ENCODE measurements at regions not wholly inside any gene's neighbourhood (a gene's known extent, or its start where the extent isn't known, plus 50 kb on each side); places are given as distances from the start of the nearest gene placed in this dataset.

DNA sequence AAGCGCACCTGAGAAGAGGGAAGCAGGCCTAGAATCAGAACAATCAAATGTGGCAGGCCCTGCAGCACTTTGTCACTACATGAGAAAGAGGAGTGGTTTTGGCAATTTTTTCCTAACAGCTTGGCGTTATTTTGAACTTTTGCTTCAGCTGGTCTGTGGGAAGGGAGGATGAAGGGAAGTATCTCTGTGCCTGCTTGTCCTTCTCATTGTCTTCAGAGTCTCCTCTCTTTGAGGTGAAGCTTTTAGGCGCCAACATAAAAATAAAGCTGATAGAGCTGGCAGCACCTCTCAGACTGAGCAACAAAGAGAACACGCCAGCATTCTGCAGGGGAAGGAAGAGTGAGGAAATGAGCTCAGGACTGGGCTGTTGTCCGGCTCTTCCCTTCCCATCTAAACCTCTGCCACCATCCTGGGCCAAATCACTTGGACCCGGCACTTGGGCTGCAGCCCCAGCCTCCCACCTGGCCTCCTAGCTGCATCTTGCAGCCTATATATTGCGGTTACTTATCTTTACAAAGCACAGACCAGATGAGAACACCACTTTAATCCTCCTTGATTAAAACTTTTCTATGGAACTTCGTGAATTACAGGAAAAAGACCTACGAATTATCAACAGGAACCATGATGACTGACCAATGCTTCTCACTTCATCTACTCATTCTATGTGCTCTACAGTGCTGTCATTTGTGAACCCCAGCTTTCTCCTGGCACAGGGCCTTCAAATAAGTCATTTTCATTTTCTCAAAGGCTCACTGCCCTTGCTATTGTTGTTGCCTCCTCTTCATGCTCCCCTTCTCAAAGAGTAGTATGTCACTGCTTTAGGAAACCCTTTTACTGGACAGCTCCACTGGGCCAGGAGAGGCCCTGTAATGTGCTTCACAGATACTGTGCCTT is 476.4 kb upstream of the HS3ST1 start:
- CTCF ChIA-PET, result no interaction called here
- no TSS peak for BruUV-seq (replicated peaks)

DNA sequence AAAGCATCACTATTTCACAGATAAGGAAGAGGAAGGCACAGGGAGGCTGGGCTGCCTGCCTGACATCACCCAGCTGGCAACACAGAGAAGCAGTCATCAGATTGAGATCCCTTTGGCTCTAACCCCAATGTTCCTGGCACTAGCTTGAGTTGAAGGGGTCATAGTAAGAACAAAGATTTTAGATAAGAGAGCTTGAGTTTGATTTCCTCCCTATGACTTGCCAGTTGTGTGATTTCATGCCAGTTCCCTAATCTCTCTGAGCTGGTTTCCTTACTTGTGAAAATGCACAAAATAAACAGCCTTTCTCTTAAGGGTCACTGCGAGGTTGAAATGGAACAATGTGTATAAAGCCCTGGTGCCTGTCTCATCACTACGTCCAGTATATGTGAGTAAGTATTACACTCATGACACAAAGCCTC is 475.4 kb upstream of the HS3ST1 start:
- no peak overlapping the region for H2AFZ ChIP-seq
- no peak overlapping the region for H3K4me3 ChIP-seq
- no peaks in the 10 kb centered on the region for H4K20me1 ChIP-seq (ENCODE audit: insufficient read depth)
- no peak overlapping the region for H3K27ac ChIP-seq
- POLR2A ChIA-PET (ENCODE audit: unreplicated experiment), result no interaction called here
- H3F3A ChIP-seq (ENCODE audit: insufficient read depth, low read depth), result no peaks in the 10 kb centered on the region
- H3K79me2 ChIP-seq (ENCODE audit: low read depth), result no peaks in the 10 kb centered on the region
- CTCF ChIA-PET, result no interaction called here
- H3K9me3 ChIP-seq (ENCODE audit: insufficient read depth, low read depth), result no peaks in the 10 kb centered on the region
- no peaks in the 10 kb centered on the region for H3K4me1 ChIP-seq (replicated peaks; ENCODE audit: insufficient read depth)
- no peaks in the 10 kb centered on the region for H3K36me3 ChIP-seq (ENCODE audit: low read depth)
- no peaks in the 10 kb centered on the region for H3K27me3 ChIP-seq (ENCODE audit: insufficient read depth, low read depth)
- no peak overlapping the region for H3K4me2 ChIP-seq
- TF ChIP-seq, protein P1, sequence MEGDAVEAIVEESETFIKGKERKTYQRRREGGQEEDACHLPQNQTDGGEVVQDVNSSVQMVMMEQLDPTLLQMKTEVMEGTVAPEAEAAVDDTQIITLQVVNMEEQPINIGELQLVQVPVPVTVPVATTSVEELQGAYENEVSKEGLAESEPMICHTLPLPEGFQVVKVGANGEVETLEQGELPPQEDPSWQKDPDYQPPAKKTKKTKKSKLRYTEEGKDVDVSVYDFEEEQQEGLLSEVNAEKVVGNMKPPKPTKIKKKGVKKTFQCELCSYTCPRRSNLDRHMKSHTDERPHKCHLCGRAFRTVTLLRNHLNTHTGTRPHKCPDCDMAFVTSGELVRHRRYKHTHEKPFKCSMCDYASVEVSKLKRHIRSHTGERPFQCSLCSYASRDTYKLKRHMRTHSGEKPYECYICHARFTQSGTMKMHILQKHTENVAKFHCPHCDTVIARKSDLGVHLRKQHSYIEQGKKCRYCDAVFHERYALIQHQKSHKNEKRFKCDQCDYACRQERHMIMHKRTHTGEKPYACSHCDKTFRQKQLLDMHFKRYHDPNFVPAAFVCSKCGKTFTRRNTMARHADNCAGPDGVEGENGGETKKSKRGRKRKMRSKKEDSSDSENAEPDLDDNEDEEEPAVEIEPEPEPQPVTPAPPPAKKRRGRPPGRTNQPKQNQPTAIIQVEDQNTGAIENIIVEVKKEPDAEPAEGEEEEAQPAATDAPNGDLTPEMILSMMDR (conservative IDR thresholded peaks at IDR 0.05), result no peak
- TF ChIP-seq EZH2 (IDR thresholded peaks at IDR 0.05; ENCODE audit: low read depth), result no peak
- intact Hi-C loops (cut with micrococcal nuclease; ENCODE audit: unreplicated experiment), result no loop called here
- no peak for DNase-seq
- no TSS peak for BruUV-seq (replicated peaks)
- no peaks in the 10 kb centered on the region for H3K9me2 ChIP-seq (ENCODE audit: insufficient read depth)

More for the DNA sequence above, 476.4 kb upstream of the HS3ST1 start:
- no peaks in the 10 kb centered on the region for H4K20me1 ChIP-seq (ENCODE audit: insufficient read depth)
- TF ChIP-seq, protein P1 (conservative IDR thresholded peaks at IDR 0.05), result no peak
- no peak for TF ChIP-seq EZH2 (IDR thresholded peaks at IDR 0.05; ENCODE audit: low read depth)
- H2AFZ ChIP-seq, result no peak overlapping the region
- H3K4me3 ChIP-seq, result no peak overlapping the region
- no peaks in the 10 kb centered on the region for H3K9me2 ChIP-seq (ENCODE audit: insufficient read depth)
- no peaks in the 10 kb centered on the region for H3K79me2 ChIP-seq (ENCODE audit: low read depth)
- no peaks in the 10 kb centered on the region for H3K36me3 ChIP-seq (ENCODE audit: low read depth)
- no peaks in the 10 kb centered on the region for H3K27me3 ChIP-seq (ENCODE audit: insufficient read depth, low read depth)
- H3K27ac ChIP-seq, result no peak overlapping the region
- no peak for DNase-seq
- no peaks in the 10 kb centered on the region for H3K4me1 ChIP-seq (replicated peaks; ENCODE audit: insufficient read depth)
- H3F3A ChIP-seq (ENCODE audit: insufficient read depth, low read depth), result no peaks in the 10 kb centered on the region
- intact Hi-C loops (cut with micrococcal nuclease; ENCODE audit: unreplicated experiment), result no loop called here
- no peaks in the 10 kb centered on the region for H3K9me3 ChIP-seq (ENCODE audit: insufficient read depth, low read depth)
- H3K4me2 ChIP-seq, result no peak overlapping the region
- POLR2A ChIA-PET (ENCODE audit: unreplicated experiment), result no interaction called here

DNA sequence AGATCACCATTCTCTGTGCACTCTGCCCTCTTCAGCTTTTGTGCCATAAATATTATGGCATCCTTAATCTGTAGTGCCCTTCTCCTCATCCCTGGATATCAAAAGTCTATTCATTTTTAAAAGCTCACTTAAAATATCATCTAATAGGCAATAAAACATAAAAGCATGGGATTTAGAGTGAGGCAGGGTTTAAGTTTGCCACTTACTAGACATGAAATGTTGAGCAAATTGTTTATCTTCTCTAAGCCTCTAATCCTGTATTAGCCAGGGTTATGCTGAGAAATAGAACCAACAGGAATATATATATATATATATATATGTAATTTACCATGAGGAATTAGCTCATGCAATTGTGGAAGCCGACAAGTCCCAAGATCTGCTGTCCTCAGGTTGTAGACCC is 472.4 kb upstream of the HS3ST1 start:
- no peak overlapping the region for H2AFZ ChIP-seq
- H3K79me2 ChIP-seq (ENCODE audit: low read depth), result no peaks in the 10 kb centered on the region
- H3K4me1 ChIP-seq (replicated peaks; ENCODE audit: insufficient read depth), result no peaks in the 10 kb centered on the region
- no peaks in the 10 kb centered on the region for H3K36me3 ChIP-seq (ENCODE audit: low read depth)
- TF ChIP-seq EZH2 (IDR thresholded peaks at IDR 0.05; ENCODE audit: low read depth), result no peak
- TF ChIP-seq, protein P1 (conservative IDR thresholded peaks at IDR 0.05), result no peak
- ChIA-PET CTCF (no interaction called here), POLR2A (ENCODE audit: unreplicated experiment) (no interaction called here)
- H3K27me3 ChIP-seq (ENCODE audit: insufficient read depth, low read depth), result no peaks in the 10 kb centered on the region
- intact Hi-C loops (cut with micrococcal nuclease; ENCODE audit: unreplicated experiment), result no loop called here
- H3K9me2 ChIP-seq (ENCODE audit: insufficient read depth), result no peaks in the 10 kb centered on the region
- H3F3A ChIP-seq (ENCODE audit: insufficient read depth, low read depth), result no peaks in the 10 kb centered on the region
- no peak overlapping the region for H3K4me3 ChIP-seq
- no peak for DNase-seq
- H3K9me3 ChIP-seq (ENCODE audit: insufficient read depth, low read depth), result no peaks in the 10 kb centered on the region
- no peaks in the 10 kb centered on the region for H4K20me1 ChIP-seq (ENCODE audit: insufficient read depth)
- H3K27ac ChIP-seq, result no peak overlapping the region
- H3K4me2 ChIP-seq, result no peak overlapping the region
- BruUV-seq (replicated peaks), result no TSS peak

Data from PC-9 (cell line).